HepG2 (cell line): ENCODE measurements at regions not wholly inside any gene's neighbourhood (a gene's known extent, or its start where the extent isn't known, plus 50 kb on each side); places are given as distances from the start of the nearest gene placed in this dataset.
A peak's percentile ranks its signal among the peaks of the same experiment; 100 is the strongest.

Experiments
- ATF7-NPFF ChIP-seq: sonication (generic); formaldehyde crosslinking; IDR thresholded peaks from 2 replicates; pipeline ENCODE4 v1.8.1; 2023; ENCODE audit warnings: mild to moderate bottlenecking, low read depth, missing genetic modification reagents, moderate library complexity
- BRCA1 ChIP-seq: sonication (generic); formaldehyde crosslinking; IDR thresholded peaks from 2 replicates; pipeline ENCODE4 v1.4.0; 2020; ENCODE audit warnings: missing genetic modification reagents
- MED1 ChIP-seq: sonication (generic); formaldehyde crosslinking; IDR thresholded peaks from 2 replicates; pipeline ENCODE4 v1.4.0; 2020; ENCODE audit warnings: missing genetic modification reagents
- RXRA ChIP-seq: sonication (generic); formaldehyde crosslinking; IDR thresholded peaks from 2 replicates; pipeline ENCODE4 v1.5.1; 2020; ENCODE audit warnings: missing genetic modification reagents
- SALL1 ChIP-seq: sonication (generic); formaldehyde crosslinking; IDR thresholded peaks from 2 replicates; pipeline ENCODE4 v1.8.0; 2022; ENCODE audit warnings: mild to moderate bottlenecking, missing genetic modification reagents
- ZNF230 ChIP-seq: sonication (generic); formaldehyde crosslinking; IDR thresholded peaks from 2 replicates; pipeline ENCODE4 v1.4.0; 2020; ENCODE audit warnings: mild to moderate bottlenecking, missing genetic modification reagents
- ZNF296 ChIP-seq: sonication (generic); formaldehyde crosslinking; conservative IDR thresholded peaks from 2 replicates; pipeline ENCODE4 v1.5.0; 2020; ENCODE audit warnings: mild to moderate bottlenecking, missing genetic modification reagents
- ZNF768 ChIP-seq: sonication (generic); formaldehyde crosslinking; IDR thresholded peaks from 2 replicates; pipeline ENCODE4 v1.4.0; 2020; ENCODE audit warnings: missing genetic modification reagents
- TF ChIP-seq, protein P1 (sequence below): sonication (generic); formaldehyde crosslinking; IDR thresholded peaks from 2 replicates; pipeline ENCODE4 v1.5.1; 2020; ENCODE audit warnings: missing genetic modification reagents, mild to moderate bottlenecking, borderline replicate concordance
- TF ChIP-seq, protein P2 (sequence below): sonication (generic); formaldehyde crosslinking; conservative IDR thresholded peaks from 2 replicates; pipeline ENCODE4 v1.4.0; 2020; ENCODE audit warnings: missing genetic modification reagents
- TF ChIP-seq, protein P3 (sequence below): IDR thresholded peaks from 2 replicates; pipeline ENCODE4 v1.6.1; 2016; ENCODE audit warnings: missing compliant biosample characterization, missing genetic modification reagents, borderline replicate concordance
- TF ChIP-seq, protein P4 (sequence below): sonication (generic); formaldehyde crosslinking; IDR thresholded peaks from 2 replicates; pipeline ENCODE4 v1.9.0; 2021; ENCODE audit warnings: mild to moderate bottlenecking, missing genetic modification reagents
- TF ChIP-seq, protein P5 (sequence below): sonication (generic); IDR thresholded peaks from 2 replicates; pipeline ENCODE4 v1.6.1; 2016; ENCODE audit warnings: low read depth, borderline replicate concordance
- TF ChIP-seq, protein P6 (sequence below): sonication (generic); formaldehyde crosslinking; IDR thresholded peaks from 2 replicates; pipeline ENCODE4 v1.5.1; 2020; ENCODE audit warnings: missing genetic modification reagents, mild to moderate bottlenecking, borderline replicate concordance

DNA sequence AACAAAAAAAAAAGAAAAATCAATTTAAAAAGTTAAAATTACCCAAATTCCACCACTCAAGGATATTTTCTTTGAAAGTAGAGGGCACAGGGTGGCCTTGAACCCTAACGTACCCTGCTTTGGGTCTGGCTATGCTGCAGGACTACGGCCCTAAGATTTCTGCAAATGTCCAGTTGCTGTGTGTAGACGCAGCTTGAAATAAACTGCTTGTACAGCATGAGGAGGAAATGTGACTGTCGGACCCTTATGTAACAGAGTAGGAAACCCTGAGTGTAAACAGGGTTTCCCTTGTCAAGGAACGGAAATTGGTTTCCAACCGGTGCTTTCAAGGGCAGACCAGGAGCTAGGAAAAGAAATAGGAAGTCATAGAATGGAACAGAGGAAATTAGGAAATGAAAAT, 60.7 kb upstream of the SHLD1 start (continued):
- TF ChIP-seq, protein P1, sequence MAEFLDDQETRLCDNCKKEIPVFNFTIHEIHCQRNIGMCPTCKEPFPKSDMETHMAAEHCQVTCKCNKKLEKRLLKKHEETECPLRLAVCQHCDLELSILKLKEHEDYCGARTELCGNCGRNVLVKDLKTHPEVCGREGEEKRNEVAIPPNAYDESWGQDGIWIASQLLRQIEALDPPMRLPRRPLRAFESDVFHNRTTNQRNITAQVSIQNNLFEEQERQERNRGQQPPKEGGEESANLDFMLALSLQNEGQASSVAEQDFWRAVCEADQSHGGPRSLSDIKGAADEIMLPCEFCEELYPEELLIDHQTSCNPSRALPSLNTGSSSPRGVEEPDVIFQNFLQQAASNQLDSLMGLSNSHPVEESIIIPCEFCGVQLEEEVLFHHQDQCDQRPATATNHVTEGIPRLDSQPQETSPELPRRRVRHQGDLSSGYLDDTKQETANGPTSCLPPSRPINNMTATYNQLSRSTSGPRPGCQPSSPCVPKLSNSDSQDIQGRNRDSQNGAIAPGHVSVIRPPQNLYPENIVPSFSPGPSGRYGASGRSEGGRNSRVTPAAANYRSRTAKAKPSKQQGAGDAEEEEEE (CRISPR knock-in tag), result no peak
- TF ChIP-seq BRCA1 (0 out of 2 replicates have a peak, but pooled peaks have one; percentile 58), MED1 (CRISPR knock-in tag) (peak; percentile 92), ZNF230 (CRISPR knock-in tag) (no peak), ATF7-NPFF (no peak), SALL1 (peak; percentile 63), ZNF296 (CRISPR knock-in tag) (no peak), RXRA (CRISPR knock-in tag) (no peak; the same call in 1 of the 2 replicates), ZNF768 (CRISPR knock-in tag) (no peak)
- TF ChIP-seq, protein P2, sequence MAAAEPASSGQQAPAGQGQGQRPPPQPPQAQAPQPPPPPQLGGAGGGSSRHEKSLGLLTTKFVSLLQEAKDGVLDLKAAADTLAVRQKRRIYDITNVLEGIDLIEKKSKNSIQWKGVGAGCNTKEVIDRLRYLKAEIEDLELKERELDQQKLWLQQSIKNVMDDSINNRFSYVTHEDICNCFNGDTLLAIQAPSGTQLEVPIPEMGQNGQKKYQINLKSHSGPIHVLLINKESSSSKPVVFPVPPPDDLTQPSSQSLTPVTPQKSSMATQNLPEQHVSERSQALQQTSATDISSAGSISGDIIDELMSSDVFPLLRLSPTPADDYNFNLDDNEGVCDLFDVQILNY, result no peak
- TF ChIP-seq, protein P3, sequence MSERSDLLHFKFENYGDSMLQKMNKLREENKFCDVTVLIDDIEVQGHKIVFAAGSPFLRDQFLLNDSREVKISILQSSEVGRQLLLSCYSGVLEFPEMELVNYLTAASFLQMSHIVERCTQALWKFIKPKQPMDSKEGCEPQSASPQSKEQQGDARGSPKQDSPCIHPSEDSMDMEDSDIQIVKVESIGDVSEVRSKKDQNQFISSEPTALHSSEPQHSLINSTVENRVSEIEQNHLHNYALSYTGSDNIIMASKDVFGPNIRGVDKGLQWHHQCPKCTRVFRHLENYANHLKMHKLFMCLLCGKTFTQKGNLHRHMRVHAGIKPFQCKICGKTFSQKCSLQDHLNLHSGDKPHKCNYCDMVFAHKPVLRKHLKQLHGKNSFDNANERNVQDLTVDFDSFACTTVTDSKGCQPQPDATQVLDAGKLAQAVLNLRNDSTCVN (CRISPR knock-in tag), result no peak
- TF ChIP-seq, protein P4, sequence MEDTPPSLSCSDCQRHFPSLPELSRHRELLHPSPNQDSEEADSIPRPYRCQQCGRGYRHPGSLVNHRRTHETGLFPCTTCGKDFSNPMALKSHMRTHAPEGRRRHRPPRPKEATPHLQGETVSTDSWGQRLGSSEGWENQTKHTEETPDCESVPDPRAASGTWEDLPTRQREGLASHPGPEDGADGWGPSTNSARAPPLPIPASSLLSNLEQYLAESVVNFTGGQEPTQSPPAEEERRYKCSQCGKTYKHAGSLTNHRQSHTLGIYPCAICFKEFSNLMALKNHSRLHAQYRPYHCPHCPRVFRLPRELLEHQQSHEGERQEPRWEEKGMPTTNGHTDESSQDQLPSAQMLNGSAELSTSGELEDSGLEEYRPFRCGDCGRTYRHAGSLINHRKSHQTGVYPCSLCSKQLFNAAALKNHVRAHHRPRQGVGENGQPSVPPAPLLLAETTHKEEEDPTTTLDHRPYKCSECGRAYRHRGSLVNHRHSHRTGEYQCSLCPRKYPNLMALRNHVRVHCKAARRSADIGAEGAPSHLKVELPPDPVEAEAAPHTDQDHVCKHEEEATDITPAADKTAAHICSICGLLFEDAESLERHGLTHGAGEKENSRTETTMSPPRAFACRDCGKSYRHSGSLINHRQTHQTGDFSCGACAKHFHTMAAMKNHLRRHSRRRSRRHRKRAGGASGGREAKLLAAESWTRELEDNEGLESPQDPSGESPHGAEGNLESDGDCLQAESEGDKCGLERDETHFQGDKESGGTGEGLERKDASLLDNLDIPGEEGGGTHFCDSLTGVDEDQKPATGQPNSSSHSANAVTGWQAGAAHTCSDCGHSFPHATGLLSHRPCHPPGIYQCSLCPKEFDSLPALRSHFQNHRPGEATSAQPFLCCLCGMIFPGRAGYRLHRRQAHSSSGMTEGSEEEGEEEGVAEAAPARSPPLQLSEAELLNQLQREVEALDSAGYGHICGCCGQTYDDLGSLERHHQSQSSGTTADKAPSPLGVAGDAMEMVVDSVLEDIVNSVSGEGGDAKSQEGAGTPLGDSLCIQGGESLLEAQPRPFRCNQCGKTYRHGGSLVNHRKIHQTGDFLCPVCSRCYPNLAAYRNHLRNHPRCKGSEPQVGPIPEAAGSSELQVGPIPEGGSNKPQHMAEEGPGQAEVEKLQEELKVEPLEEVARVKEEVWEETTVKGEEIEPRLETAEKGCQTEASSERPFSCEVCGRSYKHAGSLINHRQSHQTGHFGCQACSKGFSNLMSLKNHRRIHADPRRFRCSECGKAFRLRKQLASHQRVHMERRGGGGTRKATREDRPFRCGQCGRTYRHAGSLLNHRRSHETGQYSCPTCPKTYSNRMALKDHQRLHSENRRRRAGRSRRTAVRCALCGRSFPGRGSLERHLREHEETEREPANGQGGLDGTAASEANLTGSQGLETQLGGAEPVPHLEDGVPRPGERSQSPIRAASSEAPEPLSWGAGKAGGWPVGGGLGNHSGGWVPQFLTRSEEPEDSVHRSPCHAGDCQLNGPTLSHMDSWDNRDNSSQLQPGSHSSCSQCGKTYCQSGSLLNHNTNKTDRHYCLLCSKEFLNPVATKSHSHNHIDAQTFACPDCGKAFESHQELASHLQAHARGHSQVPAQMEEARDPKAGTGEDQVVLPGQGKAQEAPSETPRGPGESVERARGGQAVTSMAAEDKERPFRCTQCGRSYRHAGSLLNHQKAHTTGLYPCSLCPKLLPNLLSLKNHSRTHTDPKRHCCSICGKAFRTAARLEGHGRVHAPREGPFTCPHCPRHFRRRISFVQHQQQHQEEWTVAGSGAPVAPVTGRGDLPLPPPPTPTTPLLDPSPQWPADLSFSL (CRISPR knock-in tag), result no peak
- TF ChIP-seq, protein P5, sequence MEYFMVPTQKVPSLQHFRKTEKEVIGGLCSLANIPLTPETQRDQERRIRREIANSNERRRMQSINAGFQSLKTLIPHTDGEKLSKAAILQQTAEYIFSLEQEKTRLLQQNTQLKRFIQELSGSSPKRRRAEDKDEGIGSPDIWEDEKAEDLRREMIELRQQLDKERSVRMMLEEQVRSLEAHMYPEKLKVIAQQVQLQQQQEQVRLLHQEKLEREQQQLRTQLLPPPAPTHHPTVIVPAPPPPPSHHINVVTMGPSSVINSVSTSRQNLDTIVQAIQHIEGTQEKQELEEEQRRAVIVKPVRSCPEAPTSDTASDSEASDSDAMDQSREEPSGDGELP, result no peak
- TF ChIP-seq, protein P6, sequence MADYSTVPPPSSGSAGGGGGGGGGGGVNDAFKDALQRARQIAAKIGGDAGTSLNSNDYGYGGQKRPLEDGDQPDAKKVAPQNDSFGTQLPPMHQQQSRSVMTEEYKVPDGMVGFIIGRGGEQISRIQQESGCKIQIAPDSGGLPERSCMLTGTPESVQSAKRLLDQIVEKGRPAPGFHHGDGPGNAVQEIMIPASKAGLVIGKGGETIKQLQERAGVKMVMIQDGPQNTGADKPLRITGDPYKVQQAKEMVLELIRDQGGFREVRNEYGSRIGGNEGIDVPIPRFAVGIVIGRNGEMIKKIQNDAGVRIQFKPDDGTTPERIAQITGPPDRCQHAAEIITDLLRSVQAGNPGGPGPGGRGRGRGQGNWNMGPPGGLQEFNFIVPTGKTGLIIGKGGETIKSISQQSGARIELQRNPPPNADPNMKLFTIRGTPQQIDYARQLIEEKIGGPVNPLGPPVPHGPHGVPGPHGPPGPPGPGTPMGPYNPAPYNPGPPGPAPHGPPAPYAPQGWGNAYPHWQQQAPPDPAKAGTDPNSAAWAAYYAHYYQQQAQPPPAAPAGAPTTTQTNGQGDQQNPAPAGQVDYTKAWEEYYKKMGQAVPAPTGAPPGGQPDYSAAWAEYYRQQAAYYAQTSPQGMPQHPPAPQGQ, result no peak
